HG03571 (cell line): ENCODE measurements at regions not wholly inside any gene's neighbourhood (a gene's known extent, or its start where the extent isn't known, plus 50 kb on each side); places are given as distances from the start of the nearest gene placed in this dataset.
"Not testable (repeated sequence)": the region's sequence is repeated elsewhere in the genome, so short reads cannot be mapped to it uniquely, and the experiment has no call there.

ENCODE experiments used
- ATAC-seq: cut with Tn5 transposase; IDR thresholded peaks from one replicate; pipeline ENCODE4 v1.9.1; 2021; ENCODE audit not compliant: unreplicated experiment

DNA sequence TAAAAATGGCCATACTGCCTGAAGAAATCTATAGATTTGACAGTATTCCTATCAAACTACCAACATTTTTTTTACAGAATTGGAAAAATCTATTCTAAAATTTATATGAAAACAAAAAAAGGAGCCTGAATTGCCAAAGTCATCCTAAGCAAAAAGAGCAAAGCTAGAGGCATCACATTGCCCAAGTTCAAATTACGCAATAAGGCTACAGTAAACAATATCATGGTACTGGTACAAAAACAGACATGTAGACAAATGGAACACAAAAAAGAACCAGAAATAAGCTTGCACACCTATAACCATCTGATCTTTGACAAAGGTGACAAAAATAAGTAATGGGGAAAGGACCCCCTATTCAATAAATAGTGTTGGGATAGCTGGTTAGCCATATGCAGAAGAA, 50.2 kb upstream of the THSD7B start:
- ATAC-seq = no peak

DNA sequence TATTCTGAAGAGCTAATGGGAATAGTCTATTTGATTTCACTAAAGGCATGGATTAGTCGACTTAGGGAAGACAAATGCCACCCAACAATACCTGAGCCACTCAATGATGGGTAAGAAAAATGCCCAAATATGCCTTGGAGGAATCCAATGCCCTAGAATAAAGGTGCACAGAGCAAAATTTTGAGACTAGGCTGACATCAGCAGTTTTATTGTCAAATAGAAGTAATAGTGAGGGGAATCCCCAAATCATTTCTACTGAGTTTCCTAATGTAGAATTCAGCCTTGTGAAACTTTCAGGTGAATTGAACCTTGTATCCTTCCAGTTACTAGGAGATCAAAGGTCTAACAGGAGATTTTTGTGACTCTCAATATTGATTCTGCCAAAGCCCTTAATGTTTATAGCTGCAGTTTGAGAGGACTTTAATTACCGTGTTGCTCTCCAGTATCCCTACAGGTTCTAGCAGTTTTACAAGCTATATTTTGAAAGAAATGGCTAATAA, 50.8 kb upstream of the THSD7B start:
- no peak for ATAC-seq

DNA sequence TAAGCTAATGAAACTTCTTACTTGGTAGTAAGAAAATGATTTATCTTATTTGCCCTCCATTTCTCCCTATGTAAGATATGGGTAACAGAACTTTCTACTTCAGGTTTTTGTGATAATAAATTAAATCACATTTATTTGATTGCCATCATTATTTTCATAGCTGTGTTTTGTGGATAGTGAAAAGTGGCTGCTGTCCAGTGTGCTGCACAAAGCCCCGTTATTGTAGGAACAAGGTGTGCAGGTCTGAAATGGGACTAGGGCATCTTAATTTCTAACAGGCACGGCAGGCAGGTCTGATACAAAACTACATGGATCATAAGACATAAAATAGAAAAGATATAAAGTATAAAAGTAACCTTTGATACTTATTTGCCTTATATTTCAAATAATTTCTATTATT, 51.6 kb upstream of the THSD7B start:
- ATAC-seq = no peak

DNA sequence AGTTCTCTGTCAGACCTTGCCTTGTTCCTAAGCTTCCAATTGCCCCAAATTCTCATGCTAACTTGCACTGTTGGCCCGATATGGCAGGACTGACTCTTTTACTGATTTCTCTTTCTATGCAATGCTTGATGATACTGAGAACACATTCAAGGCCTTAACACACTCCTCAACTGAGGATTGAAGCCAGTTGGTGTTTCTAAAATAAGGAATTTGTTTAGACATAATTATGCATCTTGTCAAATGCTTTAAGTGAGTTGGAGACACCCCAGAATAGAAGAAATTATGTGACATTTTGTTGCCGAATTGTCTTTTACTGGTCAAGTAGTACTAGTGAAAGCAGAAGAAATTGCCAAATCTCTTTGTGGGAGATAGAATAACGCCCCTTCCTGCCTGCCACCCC, 60.0 kb upstream of the THSD7B start:
- no peak for ATAC-seq

DNA sequence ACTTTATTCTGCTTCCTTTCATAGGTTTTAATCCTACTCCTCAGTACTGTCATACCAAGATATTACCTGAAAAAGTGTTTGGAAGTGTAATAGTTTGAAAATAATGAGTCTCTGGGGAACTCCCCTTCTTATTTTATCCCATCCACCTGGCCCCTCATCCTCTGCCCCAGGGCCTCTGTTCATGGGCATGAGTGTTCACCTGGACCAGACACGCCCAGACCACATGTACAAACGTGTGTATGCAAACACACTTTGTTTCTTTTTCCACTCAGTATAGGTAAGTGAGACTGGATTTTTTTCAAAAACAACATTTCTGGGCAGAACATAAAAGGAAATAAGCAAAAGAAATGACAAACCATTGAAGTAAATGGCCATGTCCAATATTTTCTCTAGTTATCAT, 62.1 kb upstream of the THSD7B start:
- ATAC-seq = no peak

DNA sequence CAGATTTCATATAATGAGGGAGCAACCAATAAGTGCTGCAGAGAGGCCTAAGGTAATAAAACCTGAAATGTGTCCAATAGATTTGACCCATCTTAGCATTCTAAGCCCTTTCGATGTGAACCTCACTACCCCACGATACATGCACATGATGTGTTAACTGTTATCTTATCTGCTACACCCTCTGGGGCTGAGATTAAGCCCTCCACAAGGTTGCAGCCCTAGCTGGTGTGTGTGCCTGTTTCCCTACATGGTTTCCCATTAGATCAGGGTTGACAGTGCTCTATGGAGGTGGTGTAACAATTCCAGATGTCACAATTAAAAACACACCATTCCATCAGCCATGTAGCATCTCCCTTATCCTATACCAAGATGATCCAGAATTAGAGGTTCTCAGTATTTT, 68.9 kb upstream of the THSD7B start:
- no peak for ATAC-seq

DNA sequence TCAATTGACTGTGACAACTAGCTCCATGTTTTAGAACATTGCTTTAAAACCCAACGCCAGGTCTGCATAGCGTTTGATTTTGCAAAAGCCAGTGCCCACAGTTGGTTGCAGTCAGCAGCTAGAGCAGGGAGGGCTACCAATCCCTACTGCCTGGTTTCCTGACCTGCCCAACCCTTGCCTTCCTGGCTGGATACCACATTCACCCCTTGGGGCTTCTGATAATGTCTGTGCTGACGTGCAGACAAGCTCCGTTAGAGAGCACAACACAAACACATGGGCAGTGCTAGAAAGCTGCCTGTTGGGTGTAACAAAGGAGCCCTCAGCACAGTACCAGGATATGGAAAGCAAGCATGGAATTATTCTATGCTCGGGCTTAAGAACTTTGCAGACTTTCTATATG, 71.4 kb upstream of the THSD7B start:
- no peak for ATAC-seq

DNA sequence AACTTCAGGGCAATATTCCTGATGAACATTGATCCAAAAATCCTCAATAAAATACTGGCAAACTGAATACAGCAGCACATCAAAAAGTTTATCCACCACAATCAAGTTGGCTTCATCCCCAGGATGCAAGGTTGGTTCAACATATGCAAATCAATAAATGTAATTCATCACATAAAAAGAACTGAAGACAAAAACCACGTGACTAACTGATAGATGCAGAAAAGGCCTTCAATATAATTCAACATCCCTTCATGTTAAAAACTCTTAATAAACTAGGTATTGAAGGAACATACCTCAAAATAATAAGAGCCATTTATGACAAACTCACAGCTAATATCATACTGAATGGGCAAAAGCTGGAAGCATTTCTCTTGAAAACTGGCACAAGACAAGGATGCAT, 85.3 kb upstream of the THSD7B start:
- not testable (repeated sequence) for ATAC-seq

DNA sequence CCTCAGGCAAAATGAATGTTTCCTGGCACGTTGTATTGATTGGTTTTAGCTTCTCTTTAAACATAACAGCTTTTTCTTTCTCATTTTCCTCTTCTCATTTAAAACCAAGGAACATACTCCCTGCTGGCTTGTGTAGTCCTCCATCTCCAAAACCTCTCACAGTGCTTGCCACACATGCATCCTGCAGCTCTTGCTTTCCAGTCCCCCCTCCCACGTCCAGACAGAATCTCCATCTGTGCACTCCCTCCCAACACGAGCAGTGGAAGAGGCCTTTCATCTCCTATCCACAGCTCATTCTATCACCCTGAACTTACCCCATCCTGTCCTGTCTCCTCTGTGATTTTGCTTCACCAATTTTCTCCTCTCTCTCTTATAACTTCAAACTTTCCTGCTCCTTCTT, 99.6 kb upstream of the THSD7B start:
- ATAC-seq = no peak

DNA sequence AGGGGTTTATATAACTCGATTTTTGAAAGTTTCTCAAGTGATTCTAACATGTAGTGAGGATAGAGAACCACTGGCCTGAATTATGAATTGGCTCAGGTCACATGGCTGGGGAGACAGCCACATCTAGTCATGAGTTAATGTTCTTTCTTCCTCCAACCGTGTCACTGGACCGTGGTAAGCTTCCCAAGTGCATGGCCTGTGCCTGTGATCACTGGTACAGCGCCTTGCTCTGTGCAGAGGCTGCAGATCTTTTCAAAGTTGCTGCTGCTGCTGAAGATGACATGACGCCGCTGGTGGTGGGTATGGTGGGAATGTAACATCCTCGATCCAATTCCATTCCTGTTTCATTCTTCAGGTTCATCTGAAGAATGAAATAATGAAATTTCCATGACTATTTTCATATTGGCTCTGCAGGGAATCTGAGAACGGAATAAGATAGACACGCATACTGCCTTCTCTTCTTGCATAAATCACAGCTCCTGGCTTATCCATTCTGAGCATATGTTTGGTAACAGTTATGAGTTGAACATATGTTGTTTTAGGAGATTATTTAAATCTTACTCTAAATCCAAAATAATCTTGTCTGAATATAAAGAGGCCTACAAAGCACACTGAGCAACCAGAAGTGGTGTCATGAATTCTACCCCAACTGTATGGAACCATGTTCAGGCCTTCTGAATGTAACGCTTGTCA, 100.5 kb upstream of the THSD7B start:
- ATAC-seq = no peak

DNA sequence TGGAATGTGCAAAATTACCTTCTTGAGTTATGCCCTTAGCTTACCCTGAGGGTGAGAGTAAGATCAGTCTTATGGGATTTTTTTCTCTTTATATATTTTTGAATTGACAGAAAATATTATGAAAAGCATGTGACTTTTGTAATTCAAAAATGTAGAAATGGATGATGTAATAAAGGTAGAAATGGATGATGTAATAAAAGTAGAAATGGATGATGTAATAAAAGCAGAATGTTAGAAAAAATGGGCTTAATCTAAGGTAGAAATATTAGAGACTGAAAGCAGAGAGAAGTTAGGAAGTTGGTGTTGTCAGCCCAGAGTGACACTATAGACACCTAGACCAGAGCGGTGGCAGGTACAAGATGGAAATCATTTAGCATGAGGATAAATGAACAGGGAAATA, 107.1 kb upstream of the THSD7B start:
- ATAC-seq = no peak

DNA sequence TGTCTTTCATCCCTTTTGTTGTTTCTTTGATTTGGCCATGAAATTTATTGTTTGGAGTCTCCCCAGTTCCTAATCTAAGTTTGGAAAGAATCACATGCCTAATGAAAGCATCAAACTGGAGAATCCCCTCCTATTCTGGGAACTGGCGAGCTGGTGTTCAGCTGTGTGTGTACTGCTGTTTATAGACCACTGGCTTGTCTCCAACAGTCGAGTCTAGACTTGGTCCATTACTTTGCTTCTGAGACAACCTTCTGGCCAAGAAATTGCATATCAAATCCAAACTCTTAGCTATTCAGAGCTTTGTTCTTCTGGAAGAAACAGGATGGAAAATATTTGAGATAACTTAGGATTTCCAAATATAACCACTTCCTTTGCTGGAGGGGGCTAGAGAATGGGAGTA, 111.5 kb upstream of the THSD7B start:
- no peak for ATAC-seq

DNA sequence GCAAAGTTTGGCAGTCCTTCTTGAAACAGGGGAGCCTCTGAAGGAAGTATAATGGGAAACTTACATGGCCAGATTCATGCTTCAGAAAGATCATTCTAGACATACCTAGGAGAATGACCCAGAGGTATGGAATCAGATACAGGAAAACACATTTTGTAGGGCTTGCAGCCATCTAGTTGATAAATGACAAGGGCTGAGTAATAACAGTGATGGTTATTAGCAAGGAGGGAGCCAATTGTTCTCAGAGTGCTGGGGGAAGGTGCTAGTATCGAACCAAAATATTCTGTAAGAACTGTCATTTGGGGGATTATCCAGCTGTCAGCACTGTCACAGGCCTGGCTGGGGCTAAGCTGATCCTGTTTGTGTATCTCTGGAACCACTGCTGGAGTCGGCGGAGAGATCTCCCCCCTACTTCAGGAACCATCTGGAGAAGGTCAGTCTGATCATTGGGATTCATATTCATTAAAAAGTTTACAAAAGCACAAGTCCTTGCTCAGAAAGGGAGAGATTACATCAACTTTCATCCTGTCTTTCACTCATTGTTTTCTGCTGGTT, 113.8 kb upstream of the THSD7B start:
- no peak for ATAC-seq

DNA sequence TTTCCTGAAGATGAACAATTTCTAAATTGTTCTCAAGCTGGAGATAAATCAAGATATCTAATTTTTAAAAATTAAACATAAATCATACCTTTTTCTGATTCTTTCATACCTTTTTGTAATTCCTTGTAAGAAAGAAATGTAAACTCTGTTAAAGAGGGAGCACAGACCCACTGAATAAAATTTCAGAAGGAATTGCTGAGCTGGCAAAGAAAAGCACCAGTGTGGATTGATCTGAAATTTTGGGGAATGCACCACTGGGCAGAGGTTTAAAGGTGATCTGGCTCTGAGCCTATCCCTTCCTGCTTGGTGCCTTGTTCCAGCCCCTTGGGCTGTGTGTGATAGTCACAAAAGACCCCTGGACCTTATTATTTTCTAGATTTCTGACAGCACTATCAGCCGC, 118.3 kb upstream of the THSD7B start:
- ATAC-seq = no peak

DNA sequence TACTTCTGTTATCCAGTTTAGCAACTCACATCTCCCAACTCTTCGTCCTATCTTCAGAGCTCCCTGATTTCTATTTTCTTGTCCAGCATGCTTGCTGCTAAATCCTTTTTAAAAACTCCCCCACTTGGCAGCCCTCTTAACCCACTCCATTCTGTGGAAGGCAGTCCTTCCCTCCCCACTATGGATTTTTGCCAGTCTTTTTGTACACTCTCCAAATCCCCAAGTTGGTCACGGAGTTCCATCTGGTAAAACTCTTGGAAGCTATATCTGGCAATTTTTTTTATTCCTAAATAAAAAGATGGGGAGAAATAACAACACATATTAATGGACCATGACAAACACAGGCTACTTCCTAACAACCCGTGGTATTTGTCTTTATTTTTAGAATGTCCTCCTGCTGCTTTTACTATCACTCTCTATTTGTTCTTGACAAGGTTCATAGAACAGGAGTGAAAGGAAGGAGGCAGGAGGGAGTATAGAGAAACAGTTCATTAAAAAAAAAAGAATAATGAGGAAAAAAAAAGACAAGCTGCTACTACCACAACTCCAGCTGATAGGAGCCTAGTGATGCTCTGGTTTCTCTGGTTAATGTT, 120.0 kb upstream of the THSD7B start:
- ATAC-seq = no peak

DNA sequence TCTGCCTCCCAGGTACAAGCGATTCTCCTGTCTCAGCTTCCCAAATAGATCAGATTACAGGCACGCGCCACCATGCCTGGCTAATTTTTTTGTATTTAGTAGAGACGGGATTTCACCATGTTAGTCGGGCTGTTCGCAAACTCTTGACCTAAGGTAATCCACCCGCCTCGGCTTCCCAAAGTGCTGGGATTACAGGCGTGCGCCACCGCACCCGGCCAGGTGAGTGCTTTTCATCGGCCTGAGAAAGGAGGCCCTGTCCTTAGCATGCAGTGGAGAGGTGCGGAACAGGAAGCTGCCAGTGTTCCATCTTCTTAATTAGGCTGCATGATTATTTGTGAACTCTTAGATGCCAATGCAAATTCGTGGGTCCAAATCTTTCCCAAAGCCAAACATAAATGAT, 125.7 kb upstream of the THSD7B start:
- ATAC-seq = no peak

DNA sequence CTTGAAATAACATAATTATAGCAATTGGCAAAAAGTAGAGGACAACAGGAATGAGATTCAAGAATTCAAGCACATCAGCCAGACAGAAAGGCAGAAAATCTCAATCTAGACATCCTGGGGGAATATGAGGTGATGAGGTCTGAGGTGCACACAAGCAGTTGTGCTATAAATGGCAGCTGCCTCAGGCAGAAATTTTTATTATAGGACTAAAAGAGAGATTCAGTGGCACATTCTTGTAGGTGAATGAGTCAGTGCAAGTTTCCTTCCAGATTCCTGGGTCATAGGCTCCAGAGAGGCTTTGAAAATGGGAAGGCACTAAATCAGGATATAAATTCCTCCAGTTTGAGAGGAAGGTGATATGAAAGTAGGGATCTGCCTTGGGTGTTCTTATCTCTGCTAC, 127.2 kb upstream of the THSD7B start:
- no peak for ATAC-seq

DNA sequence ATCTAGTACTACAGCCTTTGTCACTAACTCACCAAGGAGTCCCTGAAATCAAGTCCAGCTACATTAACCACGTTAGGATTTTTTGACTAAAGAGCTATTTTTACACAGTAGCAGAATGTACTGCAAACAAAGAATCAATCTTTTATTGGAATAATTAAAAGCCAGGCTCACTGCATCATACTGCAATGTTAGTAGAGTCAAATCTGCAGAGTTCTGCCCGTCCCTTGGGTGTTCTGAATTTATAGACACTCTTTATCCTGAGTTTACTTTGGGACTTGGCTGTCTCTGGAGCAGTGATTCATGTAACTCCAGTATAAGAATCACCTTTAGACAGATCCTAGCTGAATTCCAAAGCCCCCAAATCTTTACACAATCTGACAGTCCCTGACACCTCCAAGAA, 127.9 kb upstream of the THSD7B start:
- ATAC-seq = no peak

DNA sequence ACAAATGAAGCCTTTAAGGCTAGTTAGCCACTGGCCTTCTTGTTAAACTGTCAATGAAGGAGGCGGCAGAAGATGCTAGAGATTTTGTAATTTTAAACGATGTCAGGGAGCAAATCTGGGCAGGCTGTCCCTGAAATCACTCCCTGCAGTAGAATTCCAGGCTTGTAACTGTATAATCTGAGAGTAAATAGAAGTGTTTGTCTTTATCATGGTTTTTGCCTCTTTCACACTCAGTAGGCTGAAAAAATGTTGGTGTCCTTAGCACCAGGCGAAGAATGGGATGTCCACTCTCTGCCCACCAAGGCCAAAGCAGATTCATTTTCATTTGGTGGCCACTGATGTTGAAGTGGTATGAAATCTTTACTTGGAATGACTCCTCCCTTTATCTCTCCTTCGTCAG, 136.9 kb upstream of the THSD7B start:
- no peak for ATAC-seq

DNA sequence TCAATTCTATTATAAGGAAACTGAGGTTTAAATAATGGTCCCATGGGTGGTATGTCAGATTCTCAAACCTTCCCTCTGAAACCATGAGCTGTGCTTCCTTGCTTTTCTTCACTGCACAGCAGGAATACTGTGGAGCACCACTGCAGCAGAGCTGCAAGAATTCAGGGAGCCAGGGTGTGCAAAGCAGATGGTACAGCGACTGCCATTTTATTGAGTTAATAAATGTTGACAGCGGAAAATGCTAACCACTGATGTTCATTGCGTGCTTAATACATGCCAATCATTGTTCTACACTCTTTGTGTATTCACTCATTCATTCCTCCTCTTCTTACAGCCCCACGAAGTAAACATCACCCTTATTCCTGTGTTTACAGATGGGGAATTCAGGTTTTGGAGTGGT, 152.2 kb upstream of the THSD7B start:
- no peak for ATAC-seq

DNA sequence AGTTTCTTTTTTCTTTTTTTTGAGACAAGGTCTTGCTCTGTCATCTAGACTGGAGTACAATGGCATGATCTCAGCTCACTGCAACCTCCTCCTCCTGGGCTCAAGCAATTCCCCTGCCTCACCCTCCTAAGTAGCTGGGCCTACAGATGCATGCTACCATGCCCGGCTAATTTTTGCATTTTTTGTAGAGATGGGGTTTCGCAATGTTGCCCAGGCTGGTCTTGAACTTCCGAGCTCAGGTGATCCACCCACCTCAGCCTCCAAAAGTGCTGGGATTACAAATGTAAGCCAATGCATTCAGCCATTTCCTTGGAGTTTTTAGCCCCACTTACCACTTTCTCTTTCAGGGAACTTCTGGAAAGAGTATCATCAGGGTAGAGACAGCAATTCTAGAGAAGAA, 153.3 kb upstream of the THSD7B start:
- no peak for ATAC-seq

DNA sequence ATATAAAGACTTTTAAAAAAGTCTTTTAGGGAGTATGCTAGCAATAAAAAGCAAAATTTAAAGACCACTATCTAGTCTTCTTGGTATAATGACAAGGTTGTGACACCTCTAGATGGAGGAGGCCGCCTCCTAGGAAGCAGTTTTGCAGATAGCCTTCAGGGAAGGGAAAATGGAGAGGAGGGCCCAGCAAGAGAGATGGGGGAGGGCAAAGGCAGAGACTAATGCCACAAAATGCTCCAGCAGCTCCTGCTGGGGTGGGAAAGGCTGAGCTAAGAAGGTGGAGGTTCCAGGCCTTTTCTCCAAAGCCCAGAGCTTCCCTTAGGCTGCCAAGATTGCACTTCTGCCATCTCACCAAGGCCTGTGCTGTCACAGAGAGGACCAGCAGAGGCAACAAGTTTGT, 153.9 kb upstream of the THSD7B start:
- ATAC-seq = no peak
